ENCODE measurements at regions not wholly inside any gene's neighbourhood (a gene's known extent, or its start where the extent isn't known, plus 50 kb on each side); places are given as distances from the start of the nearest gene placed in this dataset.

DNA sequence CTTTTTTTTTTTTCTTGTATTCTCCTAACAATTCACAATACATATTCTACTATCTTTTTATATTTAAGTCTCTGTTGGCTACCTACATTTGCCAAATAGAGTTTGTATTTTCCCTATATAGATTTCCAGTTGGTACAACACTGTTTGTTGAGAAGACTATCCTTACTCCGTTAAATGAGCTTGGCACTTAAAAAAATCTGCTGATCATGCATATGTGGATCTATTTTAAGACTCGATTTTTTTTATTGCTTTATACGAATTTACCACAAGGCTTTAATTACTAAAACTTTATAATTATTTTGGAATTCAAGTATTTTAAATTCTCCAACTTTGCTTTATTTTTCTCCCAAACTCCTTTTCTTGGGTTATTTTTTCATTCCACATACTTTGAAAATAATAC is 855.6 kb downstream of the C6orf118 start:
- no peaks in the 10 kb centered on the region for H3K36me3 ChIP-seq (ENCODE audit: control insufficient read depth, insufficient read depth, low read length)
- no peaks in the 10 kb centered on the region for H4K20me1 ChIP-seq (ENCODE audit: insufficient read depth, low read length)
- WGBS, 2 experiments (ENCODE audit: extremely low coverage in 2 of 2, insufficient read length in 1 of 2): no CpG with 5 or more reads among the region's 3 CpGs
- ATAC-seq (ENCODE audit: low read depth) (no peak), DNase-seq (no peak)
- H3K4me3 ChIP-seq (ENCODE audit: insufficient read depth, low read depth, low read length): no peak overlapping the region
- no peak overlapping the region for H3K4ac ChIP-seq (ENCODE audit: low read depth, low read length)
- H3K9me3 ChIP-seq (ENCODE audit: control insufficient read depth, insufficient read depth, low read length): peaks cover 5% of the 10 kb centered on the region
- no peak overlapping the region for H4K91ac ChIP-seq (ENCODE audit: insufficient read depth, low read depth, low read length)
- H2BK5ac ChIP-seq (ENCODE audit: low read depth, low read length, poor library complexity, severe bottlenecking): no peak overlapping the region
- H4K5ac ChIP-seq (ENCODE audit: low read depth, low read length): no peak overlapping the region
- POLR2A ChIA-PET (ENCODE audit: unreplicated experiment): no interaction called here
- no peak overlapping the region for H3K18ac ChIP-seq (ENCODE audit: low read depth, low read length)
- no peaks in the 10 kb centered on the region for H3K9me1 ChIP-seq (ENCODE audit: insufficient read depth, low read length)
- H3K9ac ChIP-seq (ENCODE audit: low read depth, low read length): no peak overlapping the region
- TF ChIP-seq MAFK (IDR thresholded peaks at IDR 0.05; ENCODE audit: low read depth, low read length) (peak; percentile 83), MAZ (IDR thresholded peaks at IDR 0.05; ENCODE audit: borderline replicate concordance, low read depth, low read length) (no peak)
- H2BK120ac ChIP-seq (ENCODE audit: low read depth, low read length): no peak overlapping the region
- H2AK5ac ChIP-seq (ENCODE audit: low read depth, low read length): no peak overlapping the region
- no peak overlapping the region for H3K56ac ChIP-seq (ENCODE audit: extremely low read depth, insufficient read depth, low read length)
- H2AFZ ChIP-seq (replicated peaks; ENCODE audit: low read length, poor library complexity): no peak overlapping the region
- H3K27me3 ChIP-seq (ENCODE audit: control insufficient read depth, insufficient read depth, low read length): no peaks in the 10 kb centered on the region
- H3K14ac ChIP-seq (replicated peaks; ENCODE audit: low read depth, low read length): no peak overlapping the region
- no peak overlapping the region for H3K27ac ChIP-seq (ENCODE audit: insufficient read depth, low read length)
- dilution Hi-C loops (cut with HindIII; ENCODE audit: low sequenced_read_pairs, unreplicated experiment): no loop called here
- no peak overlapping the region for H2AK9ac ChIP-seq (replicated peaks; ENCODE audit: low read depth, low read length, poor library complexity)
- intact Hi-C loops (cut with micrococcal nuclease): no loop called here
- H3K4me1 ChIP-seq (ENCODE audit: control insufficient read depth, insufficient read depth, low read length): no peaks in the 10 kb centered on the region
- no peak overlapping the region for H3K4me2 ChIP-seq (ENCODE audit: low read depth, low read length)
- no peak overlapping the region for H2BK20ac ChIP-seq (ENCODE audit: low read depth, low read length)
- in situ Hi-C loops (cut with MboI; ENCODE audit: low sequenced_read_pairs): no loop called here
- H3K23ac ChIP-seq (ENCODE audit: low read depth, low read length): no peak overlapping the region
- no peak overlapping the region for H2BK15ac ChIP-seq (ENCODE audit: low read depth, low read length)
- CTCF ChIA-PET: interaction anchor here (1.2 kb wide), 1 partner anchor 130 kb away, joined by 3 read pairs; no protein-coding TSS in a partner anchor
- no TSS peak for BruUV-seq (replicated peaks)
- no peak overlapping the region for H4K8ac ChIP-seq (ENCODE audit: low read depth in 2 of 2, low read length in 2 of 2)
- no peaks in the 10 kb centered on the region for H3K79me1 ChIP-seq (ENCODE audit: low read depth in 1 of 2, low read length in 2 of 2)

Data from IMR-90 (cell line).